HG03354 (cell line): ENCODE measurements at regions not wholly inside any gene's neighbourhood (a gene's known extent, or its start where the extent isn't known, plus 50 kb on each side); places are given as distances from the start of the nearest gene placed in this dataset.
"Not testable (repeated sequence)": the region's sequence is repeated elsewhere in the genome, so short reads cannot be mapped to it uniquely, and the experiment has no call there.

Experiments used
- ATAC-seq: cut with Tn5 transposase; IDR thresholded peaks from one replicate; pipeline ENCODE4 v1.9.1; 2021; ENCODE audit warnings: mild to moderate bottlenecking; ENCODE audit not compliant: unreplicated experiment, poor library complexity, severe bottlenecking

- no peak for ATAC-seq
Observed at GRCh38 chr4:19230906-19231545, 1020.7 kb upstream of the SLIT2 start.

DNA sequence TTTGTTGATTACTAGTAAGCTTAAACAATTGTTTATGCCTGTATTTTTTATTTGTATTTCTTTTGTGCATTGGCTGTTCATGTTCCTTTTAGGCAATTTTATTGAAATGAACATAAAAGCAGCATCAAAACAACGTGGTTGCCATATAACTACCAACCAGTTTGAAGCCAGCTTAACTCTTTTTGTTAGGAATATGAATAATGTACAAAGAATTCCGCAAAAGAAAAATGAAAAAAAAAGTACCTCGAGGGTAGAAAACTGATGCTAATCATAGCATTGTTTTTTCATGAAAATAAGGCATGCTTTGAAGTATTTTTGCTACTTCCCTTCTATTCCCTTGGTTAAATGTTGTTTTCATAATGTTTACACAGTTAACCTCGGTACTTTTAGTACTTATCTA, 1024.0 kb upstream of the SLIT2 start:
- ATAC-seq, result no peak

DNA sequence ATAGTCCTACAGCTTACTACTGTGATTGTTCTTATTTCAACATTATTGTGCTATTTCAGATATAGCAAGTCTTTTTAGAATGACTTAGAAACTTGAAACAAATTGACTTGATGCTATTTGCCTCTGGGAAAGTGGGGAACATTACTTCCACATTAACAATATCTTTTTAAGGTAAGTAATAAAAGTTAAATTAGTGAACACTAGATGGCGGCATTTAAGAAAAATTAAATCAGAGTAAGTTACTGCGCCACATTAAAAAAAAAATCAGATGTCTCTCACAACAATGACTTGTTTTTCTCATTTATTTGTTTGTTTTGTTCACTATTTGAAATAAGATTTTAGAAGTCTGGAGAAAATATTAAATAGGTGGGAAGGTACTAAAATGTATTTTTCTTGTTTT, 1026.9 kb upstream of the SLIT2 start:
- ATAC-seq, result no peak

DNA sequence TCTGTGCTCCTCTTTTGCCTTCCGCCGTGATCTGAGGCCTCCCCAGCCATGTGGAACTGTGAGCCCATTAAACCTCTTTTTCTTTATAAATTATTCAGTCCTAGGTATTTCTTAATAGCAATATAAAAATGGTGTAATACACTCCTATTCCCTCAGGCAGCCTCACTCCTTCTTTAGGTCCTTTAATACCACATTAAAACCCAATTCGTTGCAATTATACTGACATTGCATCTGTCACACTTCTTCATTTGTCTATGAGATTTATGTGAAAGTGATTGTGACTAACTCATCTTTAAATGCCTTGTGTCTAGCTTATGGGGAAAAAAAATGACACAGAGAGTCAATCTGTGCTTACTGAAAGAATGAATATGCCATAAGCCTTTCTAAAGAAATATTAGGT, 1035.2 kb upstream of the SLIT2 start:
- no peak for ATAC-seq

DNA sequence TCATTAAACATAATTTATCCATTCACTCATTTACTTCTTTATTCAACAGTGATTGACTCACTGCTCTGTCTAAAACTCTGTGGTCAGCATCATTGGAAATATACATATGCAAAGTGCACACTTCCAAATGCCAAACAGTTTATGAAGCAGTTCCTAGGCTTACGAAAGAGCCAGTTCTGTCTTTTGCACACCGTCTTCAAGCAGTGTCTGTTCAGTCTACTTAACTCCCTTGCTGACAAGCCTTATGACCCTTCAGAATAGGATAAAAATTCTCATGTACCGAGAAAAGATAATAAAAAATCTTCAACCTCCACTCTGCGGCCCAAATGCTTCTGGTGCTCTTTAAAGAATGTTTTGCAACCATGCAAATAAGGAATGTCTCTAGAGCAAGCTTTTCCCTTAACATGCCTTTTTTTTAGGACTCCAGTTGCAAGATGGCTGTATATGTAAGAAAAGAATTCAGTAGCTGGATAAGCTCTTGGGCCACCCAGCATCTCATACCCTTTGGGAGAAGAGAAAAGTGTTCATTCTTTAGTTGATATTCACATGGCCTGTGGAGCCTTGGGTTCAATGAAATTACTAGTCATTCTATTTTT, 1037.0 kb upstream of the SLIT2 start:
- ATAC-seq, result no peak

DNA sequence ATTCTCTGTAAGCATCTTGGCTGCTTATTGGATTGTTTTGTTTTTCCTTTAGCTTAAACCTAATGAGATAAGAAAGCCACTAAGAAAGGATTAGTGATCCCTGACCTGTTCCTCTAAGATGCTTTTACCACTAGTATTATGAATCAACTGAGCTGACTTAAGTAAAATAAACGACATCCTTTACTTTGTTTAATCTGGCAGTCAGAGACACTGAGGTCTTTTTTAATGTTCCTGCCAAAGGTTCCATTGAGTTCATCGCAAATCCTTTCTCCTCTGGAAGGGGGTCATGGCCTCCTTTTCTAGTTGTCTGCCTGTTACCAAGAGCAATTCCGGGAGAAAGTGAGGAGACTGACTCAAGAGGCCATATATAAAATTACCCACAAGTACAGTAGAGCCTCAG, 1038.3 kb upstream of the SLIT2 start:
- no peak for ATAC-seq

- ATAC-seq, result no peak
Observed at GRCh38 chr4:19205853-19206252, 1045.9 kb upstream of the SLIT2 start.

DNA sequence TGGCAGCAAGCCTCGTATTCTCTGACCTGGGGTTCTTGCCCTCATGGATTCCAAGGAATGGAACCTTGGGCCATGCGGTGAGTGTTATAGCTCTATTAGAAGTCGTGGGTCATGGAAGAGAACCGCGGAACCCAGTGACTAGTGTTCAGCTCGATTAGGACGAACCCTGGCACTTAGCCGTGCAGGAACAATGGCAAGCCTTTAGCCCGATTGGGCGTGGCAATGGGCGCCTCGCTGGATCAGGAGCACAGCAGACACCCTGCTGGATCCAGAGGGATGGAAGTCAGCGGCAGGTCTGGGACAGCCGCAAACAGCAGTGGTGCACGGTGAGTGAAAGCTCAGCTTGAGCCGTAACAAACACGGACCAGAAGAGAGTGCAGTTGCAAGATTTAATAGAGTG, 1053.9 kb upstream of the SLIT2 start:
- ATAC-seq, result not testable (repeated sequence)

DNA sequence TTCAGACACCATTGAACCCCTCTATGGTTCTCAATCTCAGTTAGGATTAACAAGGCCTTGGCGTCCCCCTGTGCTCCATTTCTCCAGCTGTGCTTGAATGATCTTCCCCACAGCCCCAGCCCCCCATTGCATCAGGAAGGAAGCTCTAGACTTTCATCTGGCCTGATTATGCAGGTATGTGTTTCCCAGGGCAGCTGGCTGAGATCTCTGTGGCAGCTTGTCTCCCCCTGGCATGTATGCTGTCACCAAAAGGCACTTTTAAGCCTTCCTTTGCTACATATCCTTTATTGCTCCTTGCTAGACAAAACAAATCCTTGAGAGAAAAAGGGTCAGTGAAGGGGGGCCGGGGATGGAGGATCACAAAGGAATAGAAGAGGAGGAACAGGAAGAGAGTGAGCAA, 1056.0 kb upstream of the SLIT2 start:
- ATAC-seq, result no peak

DNA sequence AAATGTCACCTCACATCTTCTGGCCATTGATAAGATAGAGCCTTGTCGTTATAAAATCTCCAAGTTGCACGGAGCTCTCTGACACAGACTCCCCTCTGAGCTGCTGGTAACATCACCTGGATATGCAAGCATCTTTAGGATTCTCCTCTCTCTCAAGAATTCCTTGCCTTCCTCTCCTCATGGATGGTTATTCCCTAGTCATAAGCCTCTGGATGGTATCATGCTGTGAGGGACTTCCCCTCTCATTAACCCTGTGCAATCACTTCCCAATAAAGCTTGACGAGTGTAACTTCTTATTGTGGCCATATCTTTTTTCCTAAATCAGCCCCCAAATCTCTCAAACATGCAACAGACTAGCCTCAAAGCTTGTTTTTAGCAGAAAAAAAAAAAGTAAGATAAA, 1057.0 kb upstream of the SLIT2 start:
- ATAC-seq, result no peak

GRCh38 chr4:19193274-19193981, 1058.3 kb upstream of the SLIT2 start:
- no peak for ATAC-seq

DNA sequence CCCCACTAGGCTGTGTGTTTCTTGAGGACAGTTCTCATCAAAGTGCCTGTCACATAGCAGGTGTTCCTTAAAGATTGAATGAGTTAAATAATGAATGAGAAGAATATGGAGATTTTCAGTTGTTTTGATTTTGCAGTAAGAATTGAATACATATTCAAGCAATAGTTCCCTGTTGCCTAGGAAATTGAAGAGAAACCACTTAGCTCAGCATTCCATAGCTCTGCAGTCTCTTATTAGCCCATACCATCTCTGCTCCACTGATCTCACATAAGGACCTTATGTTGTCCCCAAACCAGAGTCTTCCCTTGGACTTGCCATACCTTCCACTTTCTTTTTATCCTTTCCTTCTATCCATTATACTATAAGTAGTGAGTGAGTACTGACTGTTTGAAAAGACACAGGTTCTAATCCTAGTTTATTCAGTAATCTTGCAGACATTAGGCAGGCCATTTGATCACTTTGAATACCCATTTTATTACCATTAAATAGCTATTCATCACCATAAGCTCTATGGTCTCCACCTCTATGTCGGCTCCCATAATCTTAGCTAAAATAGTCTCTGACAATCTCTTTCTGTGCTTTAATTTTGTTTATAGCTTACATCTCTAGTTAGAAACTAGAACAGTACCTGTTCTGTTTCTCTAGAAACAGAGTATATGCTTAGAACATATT, 1059.6 kb upstream of the SLIT2 start:
- no peak for ATAC-seq

DNA sequence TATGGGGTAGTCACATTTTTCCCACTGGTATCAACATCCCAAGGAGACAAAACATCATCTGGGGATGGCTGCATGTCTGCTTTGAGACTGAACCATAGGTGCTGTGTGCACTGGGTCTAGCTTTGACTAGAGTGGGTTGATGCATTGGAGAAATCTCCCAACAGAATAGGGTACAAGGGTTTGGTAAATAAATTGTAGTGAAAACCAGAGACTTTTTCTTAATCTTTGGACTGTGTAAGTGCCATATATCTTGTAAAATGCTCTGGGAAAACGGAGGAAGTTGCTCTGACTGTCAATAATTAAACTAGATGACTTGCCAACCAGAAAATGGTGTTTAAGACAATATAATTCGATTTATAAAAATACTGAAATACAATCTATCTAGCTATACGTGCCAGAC, 1064.0 kb upstream of the SLIT2 start:
- no peak for ATAC-seq

DNA sequence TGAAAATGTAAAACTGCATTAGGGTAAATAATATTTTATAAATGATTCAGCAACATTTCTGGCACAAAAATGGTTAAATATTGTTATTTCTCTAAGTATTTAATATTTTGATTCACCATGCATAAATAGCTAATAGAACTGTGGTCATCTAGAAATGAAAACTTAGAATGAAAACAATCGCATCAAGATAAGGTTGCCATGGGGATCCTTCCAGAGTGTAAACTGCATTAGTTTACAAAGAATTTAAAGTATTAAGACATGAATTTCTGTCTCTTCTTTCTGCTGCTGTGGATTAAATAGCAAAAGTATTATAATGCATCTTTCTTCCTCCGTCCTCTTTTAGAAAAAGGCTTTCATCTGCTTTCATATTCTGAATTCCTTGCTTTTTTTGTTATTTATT, 1064.6 kb upstream of the SLIT2 start:
- ATAC-seq, result no peak

- not testable (repeated sequence) for ATAC-seq
Observed at GRCh38 chr4:19181631-19182030, 1070.1 kb upstream of the SLIT2 start.

DNA sequence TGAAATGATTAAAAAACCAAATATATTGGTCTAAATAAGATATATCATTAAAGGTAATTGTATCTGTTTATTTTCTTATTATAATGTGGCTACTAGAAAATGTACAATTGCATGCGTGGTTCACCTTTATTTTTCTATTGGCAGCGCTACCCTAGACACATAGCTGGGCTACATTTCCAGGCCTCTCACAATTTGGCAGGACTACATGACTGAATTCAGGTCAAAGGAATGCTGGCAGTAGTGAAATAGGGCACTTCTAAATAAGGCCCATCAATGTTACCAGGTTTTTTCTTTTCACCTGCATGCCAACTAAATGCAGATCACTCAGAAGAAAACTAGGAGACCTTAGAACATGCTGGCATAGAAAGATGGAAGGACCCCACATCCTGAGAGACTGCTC, 1072.9 kb upstream of the SLIT2 start:
- ATAC-seq, result no peak

DNA sequence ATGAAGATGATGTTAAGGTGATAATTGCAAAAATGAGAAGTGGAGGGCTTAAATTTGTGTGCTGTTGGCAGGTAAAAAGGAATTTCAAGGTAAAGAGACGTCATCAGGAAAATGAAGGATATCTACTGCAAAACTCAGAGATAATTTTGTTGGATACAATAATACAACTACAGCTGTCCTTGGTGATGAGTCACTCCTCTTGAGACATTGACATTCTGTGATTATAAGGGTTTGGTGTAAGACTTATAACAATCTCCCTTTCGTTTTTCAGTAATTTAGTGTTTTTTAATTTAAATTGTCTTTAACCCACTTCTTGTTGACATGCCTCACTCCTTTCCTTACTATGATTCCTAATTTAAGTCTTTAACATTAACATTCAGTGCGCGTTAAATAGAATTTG, 1074.1 kb upstream of the SLIT2 start:
- no peak for ATAC-seq

GRCh38 chr4:19171832-19172231, 1079.9 kb upstream of the SLIT2 start:
- no peak for ATAC-seq

GRCh38 chr4:19167311-19167710, 1084.4 kb upstream of the SLIT2 start:
- ATAC-seq, result no peak

DNA sequence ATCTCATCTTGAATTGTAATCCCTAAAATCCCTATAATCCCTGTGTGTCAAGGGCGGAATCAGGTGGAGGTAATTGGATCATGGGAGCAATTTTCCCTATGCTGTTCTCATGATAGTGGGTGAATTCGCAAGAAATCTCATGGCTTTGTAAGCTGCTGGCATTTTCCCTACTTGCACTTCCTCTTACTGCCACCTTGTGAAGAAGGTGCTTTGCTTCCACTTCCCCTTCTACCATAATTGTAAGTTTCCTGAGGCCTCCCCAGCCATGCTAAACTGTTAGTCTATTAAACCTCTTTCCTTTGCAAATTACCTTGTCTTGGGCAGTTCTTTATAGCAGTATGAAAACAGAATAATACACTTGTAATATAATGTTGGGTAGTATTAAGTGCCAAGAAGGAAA, 1087.4 kb upstream of the SLIT2 start:
- no peak for ATAC-seq

DNA sequence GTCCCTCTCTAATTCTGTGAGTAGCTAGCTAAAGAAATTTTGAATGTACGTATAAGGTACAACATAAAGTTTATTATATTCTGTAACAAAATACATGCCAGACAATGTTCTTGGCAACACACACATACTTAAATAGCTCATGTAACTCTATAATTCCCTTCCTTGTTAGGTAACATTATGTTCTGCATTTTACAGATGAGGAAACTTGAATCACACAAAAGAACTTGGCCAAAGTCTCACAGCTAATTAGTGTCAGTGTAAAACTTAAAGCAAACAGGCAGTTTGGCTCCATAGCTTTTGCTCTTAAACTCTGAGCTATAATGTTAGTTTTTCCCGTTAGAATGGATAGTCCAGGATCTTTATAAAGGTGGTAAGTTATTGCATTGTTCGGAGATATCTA, 1091.8 kb upstream of the SLIT2 start:
- ATAC-seq, result no peak
